ENCODE measurements at regions not wholly inside any gene's neighbourhood (a gene's known extent, or its start where the extent isn't known, plus 50 kb on each side); places are given as distances from the start of the nearest gene placed in this dataset.
A peak's percentile ranks its signal among the peaks of the same experiment; 100 is the strongest.
"Not testable (repeated sequence)": the region's sequence is repeated elsewhere in the genome, so short reads cannot be mapped to it uniquely, and the experiment has no call there.

GRCh38 chr18:10081492-10081891, 167.7 kb downstream of the VAPA start:
- no peak for DNase-seq

- no peak for DNase-seq
Measured at GRCh38 chr18:10085416-10085815, 171.6 kb downstream of the VAPA start.

- no peak for DNase-seq
Measured at GRCh38 chr18:10085876-10086275, 172.1 kb downstream of the VAPA start.

- no peak for DNase-seq
Measured at GRCh38 chr18:10086458-10087210, 172.8 kb downstream of the VAPA start.

- DNase-seq: no peak
Measured at GRCh38 chr18:10088734-10089133, 174.9 kb downstream of the VAPA start.

GRCh38 chr18:10089881-10090280, 176.1 kb downstream of the VAPA start:
- no peak for DNase-seq

- DNase-seq: no peak
Measured at GRCh38 chr18:10090668-10091067, 176.9 kb downstream of the VAPA start.

GRCh38 chr18:10093445-10093844, 179.6 kb downstream of the VAPA start:
- no peak for DNase-seq

GRCh38 chr18:10094154-10094553, 180.3 kb downstream of the VAPA start:
- no peak for DNase-seq

GRCh38 chr18:10094655-10095054, 180.8 kb downstream of the VAPA start:
- no peak for DNase-seq

GRCh38 chr18:10095356-10095755, 181.5 kb downstream of the VAPA start:
- no peak for DNase-seq

- DNase-seq: no peak
Measured at GRCh38 chr18:10099539-10100140, 185.8 kb downstream of the VAPA start.

- no peak for DNase-seq
Measured at GRCh38 chr18:10100196-10100595, 186.4 kb downstream of the VAPA start.

GRCh38 chr18:10100941-10101701, 187.3 kb downstream of the VAPA start:
- no peak for DNase-seq

- DNase-seq: no peak
Measured at GRCh38 chr18:10101729-10102128, 187.9 kb downstream of the VAPA start.

- not testable (repeated sequence) for DNase-seq
Measured at GRCh38 chr18:10105118-10105517, 191.3 kb downstream of the VAPA start.

- DNase-seq: no peak
Measured at GRCh38 chr18:10111191-10111590, 197.4 kb downstream of the VAPA start.

- DNase-seq: no peak
Measured at GRCh38 chr18:10111944-10112343, 198.1 kb downstream of the VAPA start.

GRCh38 chr18:10113121-10114022, 199.6 kb downstream of the VAPA start:
- DNase-seq: peak; percentile 61 to 75

GRCh38 chr18:10114717-10115463, 201.1 kb downstream of the VAPA start:
- no peak for DNase-seq

GRCh38 chr18:10116574-10116973, 202.8 kb downstream of the VAPA start:
- no peak for DNase-seq
